ENCODE measurements at regions not wholly inside any gene's neighbourhood (a gene's known extent, or its start where the extent isn't known, plus 50 kb on each side); places are given as distances from the start of the nearest gene placed in this dataset.

DNA sequence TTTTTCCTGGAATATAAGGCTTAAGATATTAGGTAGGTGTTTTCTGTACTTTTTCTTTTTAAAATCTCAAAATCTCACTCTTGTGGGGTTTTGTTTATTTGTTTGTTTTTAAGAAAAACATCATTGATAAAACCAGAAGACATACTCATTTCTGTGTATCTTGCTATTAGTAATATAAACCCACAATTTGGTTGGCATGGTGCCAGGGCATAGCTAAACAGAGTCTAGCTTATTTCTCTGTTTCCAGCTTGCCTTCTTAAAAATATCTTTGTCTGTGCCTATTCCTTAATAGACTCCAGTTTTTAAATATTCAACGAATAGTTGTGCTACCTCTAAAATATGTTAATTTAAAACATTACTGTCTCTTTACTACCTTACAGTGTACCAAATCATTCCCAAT is 1121.9 kb upstream of the PCDH20 start:
- TF ChIP-seq, protein P1, sequence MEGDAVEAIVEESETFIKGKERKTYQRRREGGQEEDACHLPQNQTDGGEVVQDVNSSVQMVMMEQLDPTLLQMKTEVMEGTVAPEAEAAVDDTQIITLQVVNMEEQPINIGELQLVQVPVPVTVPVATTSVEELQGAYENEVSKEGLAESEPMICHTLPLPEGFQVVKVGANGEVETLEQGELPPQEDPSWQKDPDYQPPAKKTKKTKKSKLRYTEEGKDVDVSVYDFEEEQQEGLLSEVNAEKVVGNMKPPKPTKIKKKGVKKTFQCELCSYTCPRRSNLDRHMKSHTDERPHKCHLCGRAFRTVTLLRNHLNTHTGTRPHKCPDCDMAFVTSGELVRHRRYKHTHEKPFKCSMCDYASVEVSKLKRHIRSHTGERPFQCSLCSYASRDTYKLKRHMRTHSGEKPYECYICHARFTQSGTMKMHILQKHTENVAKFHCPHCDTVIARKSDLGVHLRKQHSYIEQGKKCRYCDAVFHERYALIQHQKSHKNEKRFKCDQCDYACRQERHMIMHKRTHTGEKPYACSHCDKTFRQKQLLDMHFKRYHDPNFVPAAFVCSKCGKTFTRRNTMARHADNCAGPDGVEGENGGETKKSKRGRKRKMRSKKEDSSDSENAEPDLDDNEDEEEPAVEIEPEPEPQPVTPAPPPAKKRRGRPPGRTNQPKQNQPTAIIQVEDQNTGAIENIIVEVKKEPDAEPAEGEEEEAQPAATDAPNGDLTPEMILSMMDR (IDR thresholded peaks at IDR 0.05): no peak
- H3K36me3 ChIP-seq: no peaks in the 10 kb centered on the region
- H3K27me3 ChIP-seq (replicated peaks; ENCODE audit: insufficient read depth): no peaks in the 10 kb centered on the region
- H3K27ac ChIP-seq: no peak overlapping the region
- no peaks in the 10 kb centered on the region for H3K4me1 ChIP-seq (ENCODE audit: control insufficient read depth in 1 of 2, low read depth in 2 of 2)
- no peak overlapping the region for H3K4me3 ChIP-seq
- ATAC-seq (ENCODE audit: insufficient number of reproducible peaks, low FRiP score, low read depth) (no peak), DNase-seq (ENCODE audit: low spot score) (no peak)
- H3K9me3 ChIP-seq: no peaks in the 10 kb centered on the region

DNA sequence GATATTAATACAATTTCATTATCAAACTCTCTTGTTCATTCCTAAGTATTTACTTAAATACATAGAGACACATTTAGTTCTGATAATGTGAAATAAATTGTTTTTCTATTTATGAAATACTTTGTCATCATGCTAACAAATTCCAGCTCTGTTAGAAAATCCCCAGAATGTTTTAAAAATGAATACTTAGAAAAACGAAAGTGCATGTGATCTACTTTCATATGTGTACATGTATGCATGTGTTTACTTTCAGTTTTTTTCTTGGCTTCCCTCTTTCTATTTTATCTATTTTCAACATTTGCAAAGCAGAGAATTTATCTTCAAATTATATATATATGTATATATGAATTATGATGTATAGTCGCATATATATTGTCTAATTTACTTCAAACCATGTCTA is 1110.0 kb upstream of the PCDH20 start:
- TF ChIP-seq, protein P1 (IDR thresholded peaks at IDR 0.05): no peak
- Histone ChIP-seq H3K27me3 (replicated peaks; ENCODE audit: insufficient read depth) (no peaks in the 10 kb centered on the region), H3K36me3 (no peaks in the 10 kb centered on the region), H3K4me3 (no peak overlapping the region), H3K27ac (no peak overlapping the region), H3K9me3 (no peaks in the 10 kb centered on the region), H3K4me1 (ENCODE audit: control insufficient read depth in 1 of 2, low read depth in 2 of 2) (no peaks in the 10 kb centered on the region)
- DNase-seq (ENCODE audit: low spot score) (no peak), ATAC-seq (ENCODE audit: insufficient number of reproducible peaks, low FRiP score, low read depth) (no peak)

DNA sequence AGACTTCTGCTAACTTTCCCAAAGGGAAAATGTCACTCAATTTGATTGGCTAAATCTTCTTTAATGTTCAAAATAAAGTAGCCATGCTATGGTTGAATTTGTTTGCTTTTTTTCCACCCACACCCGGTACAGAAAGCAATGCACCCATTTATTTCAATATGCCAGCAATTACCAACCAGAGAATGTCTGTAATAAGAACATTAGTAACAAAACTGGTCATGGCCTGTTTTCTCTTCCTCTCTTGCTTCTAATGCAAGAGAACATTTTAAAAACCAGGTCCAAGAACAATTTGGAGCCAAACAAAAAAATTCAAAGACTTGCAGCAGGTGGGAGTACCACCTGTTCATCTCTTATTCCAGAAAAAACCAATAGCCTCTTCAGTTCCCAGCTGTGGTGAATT is 1108.8 kb upstream of the PCDH20 start:
- Histone ChIP-seq H3K4me1 (ENCODE audit: control insufficient read depth in 1 of 2, low read depth in 2 of 2) (no peaks in the 10 kb centered on the region), H3K9me3 (no peaks in the 10 kb centered on the region), H3K27me3 (replicated peaks; ENCODE audit: insufficient read depth) (no peaks in the 10 kb centered on the region), H3K4me3 (no peak overlapping the region), H3K27ac (no peak overlapping the region), H3K36me3 (no peaks in the 10 kb centered on the region)
- DNase-seq (ENCODE audit: low spot score) (no peak), ATAC-seq (ENCODE audit: insufficient number of reproducible peaks, low FRiP score, low read depth) (no peak)
- TF ChIP-seq, protein P1 (IDR thresholded peaks at IDR 0.05): no peak

DNA sequence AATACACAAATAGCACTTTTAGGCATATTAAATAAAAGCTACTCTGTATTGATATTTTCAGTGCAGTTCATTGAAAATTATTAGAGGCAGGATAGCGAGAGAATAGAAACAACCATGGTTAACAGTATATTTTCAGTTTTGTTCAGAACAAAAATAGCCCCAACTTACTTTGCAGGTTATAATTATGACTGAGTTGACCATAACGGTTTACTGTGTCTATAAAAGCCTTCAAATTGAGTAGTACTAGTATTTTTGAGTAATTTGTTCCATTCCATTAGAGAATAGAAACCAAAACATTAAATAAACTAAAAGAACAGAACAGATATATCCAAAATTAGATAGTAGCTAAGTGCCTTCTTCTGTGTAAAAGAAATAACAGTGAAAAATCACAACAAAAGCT is 1108.4 kb upstream of the PCDH20 start:
- no peak for DNase-seq (ENCODE audit: low spot score)
- H3K4me3 ChIP-seq: no peak overlapping the region
- no peak overlapping the region for H3K27ac ChIP-seq
- no peaks in the 10 kb centered on the region for H3K4me1 ChIP-seq (ENCODE audit: control insufficient read depth in 1 of 2, low read depth in 2 of 2)
- no peaks in the 10 kb centered on the region for H3K36me3 ChIP-seq
- no peak for ATAC-seq (ENCODE audit: insufficient number of reproducible peaks, low FRiP score, low read depth)
- TF ChIP-seq, protein P1 (IDR thresholded peaks at IDR 0.05): no peak
- no peaks in the 10 kb centered on the region for H3K27me3 ChIP-seq (replicated peaks; ENCODE audit: insufficient read depth)
- H3K9me3 ChIP-seq: no peaks in the 10 kb centered on the region

DNA sequence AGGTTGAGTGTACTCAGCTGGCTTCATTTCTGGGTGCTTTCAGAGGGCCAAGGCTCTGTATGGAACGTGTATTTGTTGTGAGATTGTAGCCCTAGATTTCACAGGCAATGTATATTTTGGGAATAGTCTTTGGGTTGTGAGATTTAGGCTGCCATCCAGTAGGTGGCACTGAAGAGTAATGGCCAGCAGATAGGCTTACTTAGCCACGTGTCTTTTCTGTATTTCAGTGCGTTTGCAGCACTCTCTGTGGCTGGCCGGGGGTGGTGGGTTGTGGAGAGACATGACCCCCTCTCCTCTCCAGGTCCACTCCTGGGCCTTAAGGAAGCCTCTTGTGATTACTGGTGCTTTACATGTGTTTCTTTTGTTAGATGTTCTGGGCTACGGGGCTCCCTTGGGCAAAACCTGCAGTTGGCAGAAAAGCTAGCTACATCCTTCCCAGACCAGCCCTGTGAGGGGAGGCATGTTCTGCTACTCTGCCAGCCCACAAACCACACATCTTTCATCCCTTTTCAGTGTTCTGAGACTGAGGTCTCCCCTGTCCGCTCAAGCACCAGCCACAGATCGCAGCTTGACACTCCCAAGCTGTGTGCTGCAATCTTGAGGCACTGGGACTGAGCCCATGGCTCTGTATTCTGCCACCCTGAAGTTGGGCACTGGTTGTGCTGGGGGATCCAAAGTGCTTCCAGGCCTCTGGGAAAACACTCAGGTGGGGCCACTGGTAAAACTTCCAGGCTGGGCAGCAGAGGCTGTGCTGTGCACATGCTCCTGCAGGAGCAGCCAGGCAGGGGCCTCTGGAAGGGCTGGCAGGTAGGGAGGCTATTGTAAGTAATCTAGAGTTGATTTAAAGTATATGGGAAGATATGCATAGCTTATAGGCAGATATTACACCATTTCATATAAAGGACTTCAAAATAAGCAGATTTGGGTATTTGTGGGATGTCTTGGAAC is 1096.8 kb upstream of the PCDH20 start:
- no peak for DNase-seq (ENCODE audit: low spot score)
- H3K4me1 ChIP-seq (ENCODE audit: control insufficient read depth in 1 of 2, low read depth in 2 of 2): no peaks in the 10 kb centered on the region
- ATAC-seq (ENCODE audit: insufficient number of reproducible peaks, low FRiP score, low read depth): no peak
- H3K27ac ChIP-seq: no peak overlapping the region
- TF ChIP-seq, protein P1 (IDR thresholded peaks at IDR 0.05): no peak
- H3K27me3 ChIP-seq (replicated peaks; ENCODE audit: insufficient read depth): no peaks in the 10 kb centered on the region
- no peak overlapping the region for H3K4me3 ChIP-seq
- no peaks in the 10 kb centered on the region for H3K9me3 ChIP-seq
- H3K36me3 ChIP-seq: no peaks in the 10 kb centered on the region
